ENCODE measurements at regions not wholly inside any gene's neighbourhood (a gene's known extent, or its start where the extent isn't known, plus 50 kb on each side); places are given as distances from the start of the nearest gene placed in this dataset.

DNA sequence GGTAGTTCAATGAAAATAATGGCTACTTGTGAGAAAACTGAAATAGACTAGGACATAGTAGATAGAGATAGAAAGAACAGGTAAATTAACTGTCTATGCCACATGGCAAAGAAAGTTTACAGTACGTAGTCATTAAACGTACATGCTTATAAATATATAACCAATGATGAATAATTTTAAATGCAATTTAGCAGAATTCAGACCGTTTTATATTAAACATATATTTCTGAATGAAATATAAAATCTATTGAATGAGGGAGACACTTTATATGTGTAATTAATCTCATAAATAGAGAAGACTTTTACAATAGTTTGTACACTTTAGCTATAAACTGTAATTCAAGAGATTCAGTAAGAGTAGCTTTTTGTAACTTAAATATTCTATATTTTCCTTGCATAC lies 124.4 kb upstream of the VPREB1 start:
- no peak overlapping the region for H3K27ac ChIP-seq (ENCODE audit: low read depth, low read length)
- no peaks in the 10 kb centered on the region for H3K36me3 ChIP-seq (ENCODE audit: control insufficient read depth in 1 of 2, insufficient read depth in 2 of 2, low read length in 2 of 2)
- no peak for TF ChIP-seq EZH2phosphoT487 (IDR thresholded peaks at IDR 0.05; ENCODE audit: borderline replicate concordance)
- TF ChIP-seq, protein P1, sequence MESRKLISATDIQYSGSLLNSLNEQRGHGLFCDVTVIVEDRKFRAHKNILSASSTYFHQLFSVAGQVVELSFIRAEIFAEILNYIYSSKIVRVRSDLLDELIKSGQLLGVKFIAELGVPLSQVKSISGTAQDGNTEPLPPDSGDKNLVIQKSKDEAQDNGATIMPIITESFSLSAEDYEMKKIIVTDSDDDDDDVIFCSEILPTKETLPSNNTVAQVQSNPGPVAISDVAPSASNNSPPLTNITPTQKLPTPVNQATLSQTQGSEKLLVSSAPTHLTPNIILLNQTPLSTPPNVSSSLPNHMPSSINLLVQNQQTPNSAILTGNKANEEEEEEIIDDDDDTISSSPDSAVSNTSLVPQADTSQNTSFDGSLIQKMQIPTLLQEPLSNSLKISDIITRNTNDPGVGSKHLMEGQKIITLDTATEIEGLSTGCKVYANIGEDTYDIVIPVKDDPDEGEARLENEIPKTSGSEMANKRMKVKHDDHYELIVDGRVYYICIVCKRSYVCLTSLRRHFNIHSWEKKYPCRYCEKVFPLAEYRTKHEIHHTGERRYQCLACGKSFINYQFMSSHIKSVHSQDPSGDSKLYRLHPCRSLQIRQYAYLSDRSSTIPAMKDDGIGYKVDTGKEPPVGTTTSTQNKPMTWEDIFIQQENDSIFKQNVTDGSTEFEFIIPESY (IDR thresholded peaks at IDR 0.05; ENCODE audit: extremely low read depth, insufficient replicate concordance, low read length) = no peak
- TF ChIP-seq EGR1 (IDR thresholded peaks at IDR 0.05; ENCODE audit: low read depth) = no peak
- TF ChIP-seq, protein P2, sequence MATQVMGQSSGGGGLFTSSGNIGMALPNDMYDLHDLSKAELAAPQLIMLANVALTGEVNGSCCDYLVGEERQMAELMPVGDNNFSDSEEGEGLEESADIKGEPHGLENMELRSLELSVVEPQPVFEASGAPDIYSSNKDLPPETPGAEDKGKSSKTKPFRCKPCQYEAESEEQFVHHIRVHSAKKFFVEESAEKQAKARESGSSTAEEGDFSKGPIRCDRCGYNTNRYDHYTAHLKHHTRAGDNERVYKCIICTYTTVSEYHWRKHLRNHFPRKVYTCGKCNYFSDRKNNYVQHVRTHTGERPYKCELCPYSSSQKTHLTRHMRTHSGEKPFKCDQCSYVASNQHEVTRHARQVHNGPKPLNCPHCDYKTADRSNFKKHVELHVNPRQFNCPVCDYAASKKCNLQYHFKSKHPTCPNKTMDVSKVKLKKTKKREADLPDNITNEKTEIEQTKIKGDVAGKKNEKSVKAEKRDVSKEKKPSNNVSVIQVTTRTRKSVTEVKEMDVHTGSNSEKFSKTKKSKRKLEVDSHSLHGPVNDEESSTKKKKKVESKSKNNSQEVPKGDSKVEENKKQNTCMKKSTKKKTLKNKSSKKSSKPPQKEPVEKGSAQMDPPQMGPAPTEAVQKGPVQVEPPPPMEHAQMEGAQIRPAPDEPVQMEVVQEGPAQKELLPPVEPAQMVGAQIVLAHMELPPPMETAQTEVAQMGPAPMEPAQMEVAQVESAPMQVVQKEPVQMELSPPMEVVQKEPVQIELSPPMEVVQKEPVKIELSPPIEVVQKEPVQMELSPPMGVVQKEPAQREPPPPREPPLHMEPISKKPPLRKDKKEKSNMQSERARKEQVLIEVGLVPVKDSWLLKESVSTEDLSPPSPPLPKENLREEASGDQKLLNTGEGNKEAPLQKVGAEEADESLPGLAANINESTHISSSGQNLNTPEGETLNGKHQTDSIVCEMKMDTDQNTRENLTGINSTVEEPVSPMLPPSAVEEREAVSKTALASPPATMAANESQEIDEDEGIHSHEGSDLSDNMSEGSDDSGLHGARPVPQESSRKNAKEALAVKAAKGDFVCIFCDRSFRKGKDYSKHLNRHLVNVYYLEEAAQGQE (IDR thresholded peaks at IDR 0.05; ENCODE audit: low read depth) = no peak
- TF ChIP-seq CBX3 (IDR thresholded peaks at IDR 0.05; ENCODE audit: low read depth) = no peak
- no peak for TF ChIP-seq ELF1 (IDR thresholded peaks at IDR 0.05; ENCODE audit: borderline replicate concordance, low read depth)
- TF ChIP-seq SRF (IDR thresholded peaks at IDR 0.05; ENCODE audit: low read depth) = no peak
- no peak for TF ChIP-seq FOSL1 (IDR thresholded peaks at IDR 0.05; ENCODE audit: low read depth)
- TF ChIP-seq, protein P3, sequence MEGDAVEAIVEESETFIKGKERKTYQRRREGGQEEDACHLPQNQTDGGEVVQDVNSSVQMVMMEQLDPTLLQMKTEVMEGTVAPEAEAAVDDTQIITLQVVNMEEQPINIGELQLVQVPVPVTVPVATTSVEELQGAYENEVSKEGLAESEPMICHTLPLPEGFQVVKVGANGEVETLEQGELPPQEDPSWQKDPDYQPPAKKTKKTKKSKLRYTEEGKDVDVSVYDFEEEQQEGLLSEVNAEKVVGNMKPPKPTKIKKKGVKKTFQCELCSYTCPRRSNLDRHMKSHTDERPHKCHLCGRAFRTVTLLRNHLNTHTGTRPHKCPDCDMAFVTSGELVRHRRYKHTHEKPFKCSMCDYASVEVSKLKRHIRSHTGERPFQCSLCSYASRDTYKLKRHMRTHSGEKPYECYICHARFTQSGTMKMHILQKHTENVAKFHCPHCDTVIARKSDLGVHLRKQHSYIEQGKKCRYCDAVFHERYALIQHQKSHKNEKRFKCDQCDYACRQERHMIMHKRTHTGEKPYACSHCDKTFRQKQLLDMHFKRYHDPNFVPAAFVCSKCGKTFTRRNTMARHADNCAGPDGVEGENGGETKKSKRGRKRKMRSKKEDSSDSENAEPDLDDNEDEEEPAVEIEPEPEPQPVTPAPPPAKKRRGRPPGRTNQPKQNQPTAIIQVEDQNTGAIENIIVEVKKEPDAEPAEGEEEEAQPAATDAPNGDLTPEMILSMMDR (IDR thresholded peaks at IDR 0.05 in 2 of 3, conservative IDR thresholded peaks at IDR 0.05 in 1 of 3; ENCODE audit: borderline replicate concordance in 1 of 3, insufficient read depth in 1 of 3, low read depth in 2 of 3, low read length in 2 of 3) = no peak
- TF ChIP-seq, protein P4, sequence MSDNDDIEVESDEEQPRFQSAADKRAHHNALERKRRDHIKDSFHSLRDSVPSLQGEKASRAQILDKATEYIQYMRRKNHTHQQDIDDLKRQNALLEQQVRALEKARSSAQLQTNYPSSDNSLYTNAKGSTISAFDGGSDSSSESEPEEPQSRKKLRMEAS (IDR thresholded peaks at IDR 0.05) = no peak
- no peak for TF ChIP-seq YY1 (IDR thresholded peaks at IDR 0.05; ENCODE audit: extremely low read depth, insufficient replicate concordance, low read depth, low read length)
- no peak for TF ChIP-seq POLR2AphosphoS5 (IDR thresholded peaks at IDR 0.05; ENCODE audit: low read depth, low read length)
- TF ChIP-seq EZH2 (IDR thresholded peaks at IDR 0.05) = no peak
- ChIA-PET CTCF (interaction anchor here (1.0 to 3.2 kb wide), 2 partner anchors 10 to 17 kb away, joined by 3 to 22 read pairs; no protein-coding TSS in a partner anchor), RAD21 (ENCODE audit: low non-redundant PET in 1 of 2, low total read pairs in 2 of 2, uncharacterized antibody in 2 of 2, unreplicated experiment in 2 of 2) (no interaction called here), POLR2A (no interaction called here)
- H3K9ac ChIP-seq (ENCODE audit: low read length) = no peak overlapping the region
- no peak for DNase-seq (ENCODE audit: low read depth, low spot score)
- H3K4me2 ChIP-seq (ENCODE audit: low read length) = no peak overlapping the region
- no peaks in the 10 kb centered on the region for H3K9me2 ChIP-seq (ENCODE audit: insufficient read depth)
- H3K27me3 ChIP-seq (ENCODE audit: insufficient read depth, low read length) = 0 out of 2 replicates have a peak, but pooled peaks cover 4% of the 10 kb centered on the region
- no peak for ATAC-seq
- intact Hi-C loops (cut with micrococcal nuclease) = no loop called here
- H3K9me3 ChIP-seq (ENCODE audit: control insufficient read depth in 1 of 2, insufficient read depth in 1 of 2, low read depth in 1 of 2, low read length in 2 of 2) = no peaks in the 10 kb centered on the region
- H4K20me1 ChIP-seq (ENCODE audit: insufficient read depth) = no peaks in the 10 kb centered on the region
- no peaks in the 10 kb centered on the region for H3K4me1 ChIP-seq (ENCODE audit: control insufficient read depth in 1 of 2, insufficient read depth in 2 of 2, low read length in 2 of 2)
- BruUV-seq (replicated peaks) = no TSS peak
- no peaks in the 10 kb centered on the region for H3K79me2 ChIP-seq (ENCODE audit: insufficient read depth, low read length)
- H2AFZ ChIP-seq (ENCODE audit: low read depth, low read length, poor library complexity, severe bottlenecking) = no peak overlapping the region
- H3K4me3 ChIP-seq (replicated peaks in 1 of 2; ENCODE audit: low read depth in 1 of 2, low read length in 2 of 2) = no peak overlapping the region
